ENCODE measurements at regions not wholly inside any gene's neighbourhood (a gene's known extent, or its start where the extent isn't known, plus 50 kb on each side); places are given as distances from the start of the nearest gene placed in this dataset.

DNA sequence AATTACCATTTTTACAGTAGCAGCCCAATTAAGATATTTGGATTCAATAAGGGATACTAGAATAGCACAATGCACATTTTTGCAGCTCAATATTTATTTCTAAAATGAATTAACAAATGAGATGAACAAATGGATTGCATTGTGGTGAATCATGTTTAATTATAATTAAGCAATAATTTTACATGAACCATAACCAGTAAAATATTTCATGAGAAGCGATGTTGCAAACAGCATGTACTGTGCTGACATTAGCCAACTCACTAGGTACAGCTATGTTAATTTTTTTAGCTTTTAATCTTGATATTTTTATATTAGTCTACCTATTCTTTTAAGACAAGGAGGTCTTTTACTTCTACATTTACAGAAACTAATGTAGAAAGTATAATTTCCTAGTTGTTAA lies 399.1 kb upstream of the AKR1E2 start:
- TF ChIP-seq EP300 (IDR thresholded peaks at IDR 0.05; ENCODE audit: borderline replicate concordance) (no peak), TAF1 (IDR thresholded peaks at IDR 0.05; ENCODE audit: low read depth) (no peak), REST (IDR thresholded peaks at IDR 0.05; ENCODE audit: low read depth) (no peak), YY1 (IDR thresholded peaks at IDR 0.05; ENCODE audit: low read depth) (no peak), TEAD4 (IDR thresholded peaks at IDR 0.05) (no peak), MAX (IDR thresholded peaks at IDR 0.05) (no peak), TCF12 (IDR thresholded peaks at IDR 0.05; ENCODE audit: low read depth) (no peak), ZBTB7A (IDR thresholded peaks at IDR 0.05; ENCODE audit: low read depth) (no peak), CEBPB (IDR thresholded peaks at IDR 0.05) (no peak), FOXM1 (IDR thresholded peaks at IDR 0.05; ENCODE audit: borderline replicate concordance, low read depth) (no peak)
- TF ChIP-seq, protein P1, sequence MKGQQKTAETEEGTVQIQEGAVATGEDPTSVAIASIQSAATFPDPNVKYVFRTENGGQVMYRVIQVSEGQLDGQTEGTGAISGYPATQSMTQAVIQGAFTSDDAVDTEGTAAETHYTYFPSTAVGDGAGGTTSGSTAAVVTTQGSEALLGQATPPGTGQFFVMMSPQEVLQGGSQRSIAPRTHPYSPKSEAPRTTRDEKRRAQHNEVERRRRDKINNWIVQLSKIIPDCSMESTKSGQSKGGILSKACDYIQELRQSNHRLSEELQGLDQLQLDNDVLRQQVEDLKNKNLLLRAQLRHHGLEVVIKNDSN (IDR thresholded peaks at IDR 0.05), result no peak

Data from Ishikawa (cell line).